A673 (cell line): ENCODE measurements at regions not wholly inside any gene's neighbourhood (a gene's known extent, or its start where the extent isn't known, plus 50 kb on each side); places are given as distances from the start of the nearest gene placed in this dataset.

Experiments
- BruUV-seq: library from RNA; stranded (reverse); fragments of 400-500 nt; replicated peaks from 2 replicates; lab custom pipeline; 2021; lab: Mats Ljungman, UMichigan
- CTCF ChIA-PET: fragments of 300-600 bp; sonication (Branson Sonifier 250); formaldehyde crosslinking; loops from one replicate; lab custom pipeline; 2022; ENCODE audit warnings: antibody characterized with exemption; lab: Charles Lee
- POLR2A ChIA-PET: fragments of 300-600 bp; sonication (Branson Sonifier 250); formaldehyde crosslinking; loops from one replicate; lab custom pipeline; 2022; ENCODE audit warnings: antibody characterized with exemption; ENCODE audit not compliant: low non-redundant PET; lab: Charles Lee
- DNase-seq: peaks from one replicate; pipeline ENCODE4 v3.0.0-alpha.2; 2015; ENCODE audit warnings: low spot score
- H3K27ac ChIP-seq: fragments of 200-600 bp; sonication (generic); 2 replicates; pipeline ENCODE4 v1.5.1; 2016; ENCODE audit warnings: mixed run types, low read depth, mild to moderate bottlenecking, mixed read lengths, antibody characterized with exemption, low read length; ENCODE audit not compliant: poor library complexity, severe bottlenecking
- H3K27me3 ChIP-seq: fragments of 200-600 bp; sonication (generic); replicated peaks from 2 replicates; pipeline ENCODE4 v1.6.1; 2017; ENCODE audit warnings: mixed run types, low read depth, mild to moderate bottlenecking, mixed read lengths, antibody characterized with exemption, low read length; ENCODE audit not compliant: insufficient read depth, poor library complexity
- H3K36me3 ChIP-seq: fragments of 200-600 bp; sonication (generic); 2 replicates; pipeline ENCODE4 v1.6.1; 2016; ENCODE audit warnings: mixed run types, mild to moderate bottlenecking, mixed read lengths, antibody characterized with exemption, low read length; ENCODE audit not compliant: insufficient read depth, poor library complexity, severe bottlenecking
- H3K4me1 ChIP-seq: fragments of 200-600 bp; sonication (generic); 2 replicates; pipeline ENCODE4 v1.6.1; 2017; ENCODE audit warnings: mixed run types, mild to moderate bottlenecking, mixed read lengths, antibody characterized with exemption, low read length; ENCODE audit not compliant: insufficient read depth, poor library complexity, severe bottlenecking
- H3K4me3 ChIP-seq: fragments of 200-600 bp; sonication (generic); 2 replicates; pipeline ENCODE4 v1.5.1; 2016; ENCODE audit warnings: low read depth, mixed run types, mild to moderate bottlenecking, mixed read lengths, low read length; ENCODE audit not compliant: poor library complexity, severe bottlenecking
- H3K9me3 ChIP-seq: fragments of 200-600 bp; sonication (generic); 2 replicates; pipeline ENCODE4 v1.6.1; 2016; ENCODE audit warnings: mixed run types, low read depth, mild to moderate bottlenecking, mixed read lengths, antibody characterized with exemption, low read length; ENCODE audit not compliant: poor library complexity, severe bottlenecking
- EZH2 ChIP-seq: fragments of 200-600 bp; sonication (generic); IDR thresholded peaks from 2 replicates; pipeline ENCODE4 v1.6.1; 2017; ENCODE audit warnings: borderline replicate concordance, low read depth, mild to moderate bottlenecking, mixed read lengths, antibody characterized with exemption, low read length; ENCODE audit not compliant: poor library complexity, severe bottlenecking
- intact Hi-C: fragments of 100-400 bp; cut with micrococcal nuclease; formaldehyde crosslinking; loops from one replicate; pipeline ENCODE4 v1.10.0; 2022; ENCODE audit not compliant: unreplicated experiment
- TF ChIP-seq, protein P1 (sequence below): fragments of 300-800, 200-600 bp; sonication (generic); conservative IDR thresholded peaks from 2 replicates; pipeline ENCODE4 v1.5.1; 2017; ENCODE audit warnings: low read depth, mild to moderate bottlenecking, antibody characterized with exemption, low read length, moderate library complexity, mixed read lengths

DNA sequence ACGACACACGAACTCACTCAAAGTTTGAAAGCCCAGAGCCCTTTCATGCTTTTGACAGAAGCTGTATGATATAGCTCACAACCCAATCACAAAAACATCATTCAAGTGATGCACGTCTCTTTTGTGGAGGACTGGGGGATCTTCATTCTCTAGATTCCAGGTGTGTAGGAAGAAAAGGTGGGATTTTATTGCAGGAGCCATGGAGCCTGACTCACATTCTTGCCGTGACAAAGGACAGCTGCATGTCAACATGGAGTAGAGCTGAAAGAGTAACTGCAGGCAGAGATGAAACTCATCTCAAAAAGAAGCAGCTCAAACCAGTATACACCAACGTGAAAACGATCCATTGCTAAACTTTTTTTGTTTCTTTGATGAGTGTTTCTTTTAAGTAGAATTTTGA, 50.9 kb upstream of the PDE1A start:
- TF ChIP-seq, protein P1, sequence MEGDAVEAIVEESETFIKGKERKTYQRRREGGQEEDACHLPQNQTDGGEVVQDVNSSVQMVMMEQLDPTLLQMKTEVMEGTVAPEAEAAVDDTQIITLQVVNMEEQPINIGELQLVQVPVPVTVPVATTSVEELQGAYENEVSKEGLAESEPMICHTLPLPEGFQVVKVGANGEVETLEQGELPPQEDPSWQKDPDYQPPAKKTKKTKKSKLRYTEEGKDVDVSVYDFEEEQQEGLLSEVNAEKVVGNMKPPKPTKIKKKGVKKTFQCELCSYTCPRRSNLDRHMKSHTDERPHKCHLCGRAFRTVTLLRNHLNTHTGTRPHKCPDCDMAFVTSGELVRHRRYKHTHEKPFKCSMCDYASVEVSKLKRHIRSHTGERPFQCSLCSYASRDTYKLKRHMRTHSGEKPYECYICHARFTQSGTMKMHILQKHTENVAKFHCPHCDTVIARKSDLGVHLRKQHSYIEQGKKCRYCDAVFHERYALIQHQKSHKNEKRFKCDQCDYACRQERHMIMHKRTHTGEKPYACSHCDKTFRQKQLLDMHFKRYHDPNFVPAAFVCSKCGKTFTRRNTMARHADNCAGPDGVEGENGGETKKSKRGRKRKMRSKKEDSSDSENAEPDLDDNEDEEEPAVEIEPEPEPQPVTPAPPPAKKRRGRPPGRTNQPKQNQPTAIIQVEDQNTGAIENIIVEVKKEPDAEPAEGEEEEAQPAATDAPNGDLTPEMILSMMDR = no peak
- TF ChIP-seq EZH2 = no peak
- no TSS peak for BruUV-seq
- Histone ChIP-seq H3K4me3 (no peak overlapping the region), H3K27ac (no peak overlapping the region), H3K9me3 (no peaks in the 10 kb centered on the region), H3K4me1 (no peaks in the 10 kb centered on the region), H3K27me3 (no peaks in the 10 kb centered on the region), H3K36me3 (no peaks in the 10 kb centered on the region)
- ChIA-PET CTCF (no interaction called here), POLR2A (no interaction called here)
- intact Hi-C loops = no loop called here
- DNase-seq = no peak

DNA sequence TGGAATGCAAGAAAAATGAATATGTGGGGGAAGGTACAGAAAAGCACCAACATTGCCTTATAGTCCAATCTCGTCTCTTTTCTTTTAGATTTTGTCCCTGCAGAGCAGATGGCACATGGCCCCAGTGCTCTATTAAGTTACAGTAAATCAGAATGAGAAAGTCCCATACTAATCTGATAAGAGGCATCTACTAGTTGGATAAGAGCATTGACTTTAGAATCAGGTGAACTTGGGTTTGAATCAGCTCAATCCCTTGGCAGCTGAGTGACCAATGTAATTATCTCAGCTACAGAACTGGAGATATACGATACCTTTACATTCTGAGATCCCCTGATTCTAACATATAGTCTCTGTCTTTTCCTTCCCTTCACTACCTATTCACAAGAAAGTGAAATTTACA, 54.8 kb upstream of the PDE1A start:
- ChIA-PET POLR2A (no interaction called here), CTCF (no interaction called here)
- intact Hi-C loops = no loop called here
- Histone ChIP-seq H3K4me3 (no peak overlapping the region), H3K36me3 (no peaks in the 10 kb centered on the region), H3K4me1 (no peaks in the 10 kb centered on the region), H3K27me3 (no peaks in the 10 kb centered on the region), H3K27ac (no peak overlapping the region), H3K9me3 (no peaks in the 10 kb centered on the region)
- no peak for DNase-seq
- BruUV-seq = no TSS peak
- TF ChIP-seq EZH2 = no peak
- TF ChIP-seq, protein P1 = no peak

DNA sequence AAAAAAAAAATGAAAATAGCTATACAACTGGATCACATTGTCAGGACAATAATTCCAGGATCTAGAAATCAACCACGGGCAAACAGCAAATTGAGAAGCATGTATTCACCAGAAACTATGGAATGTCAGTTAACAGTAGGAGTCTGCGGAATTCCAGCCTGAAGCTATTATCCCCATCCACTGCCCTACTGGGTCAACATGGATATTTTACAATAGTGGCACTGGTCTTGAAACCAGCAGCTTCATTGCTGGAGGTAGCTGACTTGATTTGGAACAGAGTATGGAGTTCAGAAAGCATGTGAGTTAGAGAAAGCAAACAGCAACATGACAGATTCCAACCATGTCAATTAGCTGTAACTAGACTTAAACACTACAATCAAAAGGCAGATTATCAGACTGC, 55.7 kb upstream of the PDE1A start:
- intact Hi-C loops = no loop called here
- Histone ChIP-seq H3K9me3 (no peaks in the 10 kb centered on the region), H3K27ac (no peak overlapping the region), H3K4me1 (no peaks in the 10 kb centered on the region), H3K27me3 (no peaks in the 10 kb centered on the region), H3K4me3 (no peak overlapping the region), H3K36me3 (no peaks in the 10 kb centered on the region)
- CTCF ChIA-PET = no interaction called here
- POLR2A ChIA-PET = no interaction called here
- no TSS peak for BruUV-seq
- no peak for TF ChIP-seq EZH2
- TF ChIP-seq, protein P1 = no peak
- DNase-seq = no peak
